Esophagus squamous epithelium (tissue), 5 donors: ENCODE measurements at regions not wholly inside any gene's neighbourhood (a gene's known extent, or its start where the extent isn't known, plus 50 kb on each side); places are given as distances from the start of the nearest gene placed in this dataset.
"Not testable (repeated sequence)": the region's sequence is repeated elsewhere in the genome, so short reads cannot be mapped to it uniquely, and the experiment has no call there.

Source experiments
- DNase-seq: peaks from one replicate; lab custom pipeline; 2025; lab: John Stamatoyannopoulos, UW
- H3K27ac ChIP-seq, 4 donors: fragments of 200-600 bp; sonication (generic); one replicate each; pipeline ENCODE4 v1.5.1; 2016 to 2019; ENCODE audit warnings: mild to moderate bottlenecking in 1 of 4
- H3K27me3 ChIP-seq, 4 donors: fragments of 200-600 bp; sonication (generic); 1 replicate in 3 of 4; 2 replicates in 1 of 4; pipeline versions ENCODE4 v1.5.1 to v1.6.0; 2017 to 2021; ENCODE audit warnings: antibody characterized with exemption in 1 of 4
- H3K36me3 ChIP-seq, 3 donors: fragments of 200-600 bp; sonication (generic); one replicate each; pipeline ENCODE4 v1.5.1; 2016 to 2019
- H3K4me1 ChIP-seq, 3 donors: fragments of 200-600 bp; sonication (generic); one replicate each; pipeline ENCODE4 v1.5.1; 2017 to 2019
- H3K4me3 ChIP-seq, 4 donors: fragments of 200-600 bp; sonication (generic); 1 replicate in 3 of 4; 2 replicates in 1 of 4; pipeline ENCODE4 v1.5.1; 2016 to 2019; ENCODE audit warnings: mild to moderate bottlenecking in 2 of 4, moderate library complexity in 1 of 4
- H3K9me3 ChIP-seq, 3 donors: fragments of 200-600 bp; sonication (generic); one replicate each; pipeline ENCODE4 v1.5.1; 2016 to 2019
- POLR2A ChIP-seq, 4 donors: fragments of 450-650 bp; IDR thresholded peaks; one replicate each; pipeline ENCODE4 v1.6.1; 2017; ENCODE audit warnings: antibody characterized with exemption in 4 of 4, mild to moderate bottlenecking in 4 of 4, moderate library complexity in 3 of 4
- WGBS, 2 donors: methylation state at CpG; one replicate each; pipeline ENCODE4 v1.1.5; 2018; 5-methylcytosine and 5-hydroxymethylcytosine counted together
- intact Hi-C: fragments of 100-400 bp; cut with DNase I; formaldehyde crosslinking; loops from one replicate; pipeline ENCODE4 v1.15.0; 2022
- TF ChIP-seq, protein P1 (sequence below), 6 experiments: fragments of 450-650 bp in 4 of 6; fragments of 200-600 bp in 2 of 6; sonication (generic) in 2 of 6; IDR thresholded peaks; one replicate each; pipeline ENCODE4 v1.5.1; 2016 to 2019; ENCODE audit warnings: antibody characterized with exemption in 6 of 6, mild to moderate bottlenecking in 4 of 6, moderate library complexity in 4 of 6
- donor health status: DM: yes; HTN: yes; CAD: no.

GRCh38 chr11:38718049-38718448 lies 2120.0 kb upstream of the RAG2 start:
- Histone ChIP-seq H3K4me3 (no peak overlapping the region), H3K36me3 (no peaks in the 10 kb centered on the region), H3K27me3 (no peaks in the 10 kb centered on the region), H3K4me1 (no peaks in the 10 kb centered on the region), H3K27ac (no peak overlapping the region), H3K9me3 (peaks cover 0 to 5% (median 3%) of the 10 kb centered on the region in 3 donors)
- intact Hi-C loops, result no loop called here
- no peak for DNase-seq
- WGBS, 2 donors, result 22 to 29% methylated on average over 2 of the region's 2 CpGs
- no peak for TF ChIP-seq POLR2A (IDR thresholded peaks at IDR 0.05)
- TF ChIP-seq, protein P1, sequence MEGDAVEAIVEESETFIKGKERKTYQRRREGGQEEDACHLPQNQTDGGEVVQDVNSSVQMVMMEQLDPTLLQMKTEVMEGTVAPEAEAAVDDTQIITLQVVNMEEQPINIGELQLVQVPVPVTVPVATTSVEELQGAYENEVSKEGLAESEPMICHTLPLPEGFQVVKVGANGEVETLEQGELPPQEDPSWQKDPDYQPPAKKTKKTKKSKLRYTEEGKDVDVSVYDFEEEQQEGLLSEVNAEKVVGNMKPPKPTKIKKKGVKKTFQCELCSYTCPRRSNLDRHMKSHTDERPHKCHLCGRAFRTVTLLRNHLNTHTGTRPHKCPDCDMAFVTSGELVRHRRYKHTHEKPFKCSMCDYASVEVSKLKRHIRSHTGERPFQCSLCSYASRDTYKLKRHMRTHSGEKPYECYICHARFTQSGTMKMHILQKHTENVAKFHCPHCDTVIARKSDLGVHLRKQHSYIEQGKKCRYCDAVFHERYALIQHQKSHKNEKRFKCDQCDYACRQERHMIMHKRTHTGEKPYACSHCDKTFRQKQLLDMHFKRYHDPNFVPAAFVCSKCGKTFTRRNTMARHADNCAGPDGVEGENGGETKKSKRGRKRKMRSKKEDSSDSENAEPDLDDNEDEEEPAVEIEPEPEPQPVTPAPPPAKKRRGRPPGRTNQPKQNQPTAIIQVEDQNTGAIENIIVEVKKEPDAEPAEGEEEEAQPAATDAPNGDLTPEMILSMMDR (IDR thresholded peaks at IDR 0.05), result no peak

DNA sequence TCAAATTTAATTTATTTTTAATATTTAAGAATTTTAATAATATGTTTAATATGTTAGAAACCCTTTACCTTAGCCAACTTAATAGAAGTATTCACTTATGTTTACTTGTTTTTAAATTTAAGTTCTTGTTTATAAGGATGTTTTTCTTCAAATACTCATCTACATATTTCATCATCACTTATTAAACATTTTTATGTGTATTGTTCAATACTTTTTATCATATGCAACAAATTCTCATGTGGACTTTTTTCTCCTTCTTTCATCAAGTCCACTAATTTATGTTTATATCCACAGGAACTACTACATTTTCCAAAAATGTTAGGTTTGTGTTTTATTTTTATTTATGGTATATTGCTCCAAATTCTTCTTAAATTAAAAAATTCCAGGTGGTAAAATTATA lies 2113.1 kb upstream of the RAG2 start:
- H3K4me3 ChIP-seq, result no peak overlapping the region
- H3K36me3 ChIP-seq, result no peaks in the 10 kb centered on the region
- no peak overlapping the region for H3K27ac ChIP-seq
- intact Hi-C loops, result no loop called here
- no peaks in the 10 kb centered on the region for H3K27me3 ChIP-seq
- no peak for TF ChIP-seq POLR2A (IDR thresholded peaks at IDR 0.05)
- TF ChIP-seq, protein P1 (IDR thresholded peaks at IDR 0.05), result no peak
- no peaks in the 10 kb centered on the region for H3K4me1 ChIP-seq
- no peak for DNase-seq
- H3K9me3 ChIP-seq, result no peaks in the 10 kb centered on the region

DNA sequence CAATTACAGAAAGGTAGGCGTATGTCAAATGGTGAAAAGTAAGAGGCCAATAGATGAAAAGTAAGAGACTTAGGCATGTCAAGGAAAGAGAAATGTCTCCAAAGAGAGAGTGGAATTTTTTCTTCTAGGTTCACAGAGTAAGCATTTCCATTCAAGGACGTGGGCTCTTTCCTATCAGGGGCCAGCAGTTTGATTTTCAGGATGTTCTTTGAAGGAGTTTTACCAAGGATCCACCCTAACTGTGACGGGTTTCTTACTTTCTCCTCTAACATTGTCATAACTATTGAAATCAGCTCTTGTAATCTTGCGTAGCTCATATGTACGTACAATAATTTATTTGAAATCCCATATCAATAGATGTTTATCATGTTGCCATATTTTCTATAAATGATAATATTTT lies 2112.2 kb upstream of the RAG2 start:
- 61 to 70% methylated on average over 5 of the region's 5 CpGs for WGBS, 2 donors
- Histone ChIP-seq H3K4me1 (no peaks in the 10 kb centered on the region), H3K4me3 (no peak overlapping the region), H3K27me3 (no peaks in the 10 kb centered on the region), H3K36me3 (no peaks in the 10 kb centered on the region), H3K9me3 (no peaks in the 10 kb centered on the region), H3K27ac (no peak overlapping the region)
- TF ChIP-seq POLR2A (IDR thresholded peaks at IDR 0.05), result no peak
- TF ChIP-seq, protein P1 (IDR thresholded peaks at IDR 0.05), result no peak
- DNase-seq, result no peak
- intact Hi-C loops, result no loop called here

GRCh38 chr11:38700111-38700510 lies 2102.1 kb upstream of the RAG2 start:
- DNase-seq, result no peak
- Histone ChIP-seq H3K4me1 (no peaks in the 10 kb centered on the region), H3K36me3 (no peaks in the 10 kb centered on the region), H3K9me3 (no peaks in the 10 kb centered on the region), H3K27ac (no peak overlapping the region), H3K4me3 (no peak overlapping the region), H3K27me3 (no peaks in the 10 kb centered on the region)
- TF ChIP-seq, protein P1 (IDR thresholded peaks at IDR 0.05), result no peak
- no peak for TF ChIP-seq POLR2A (IDR thresholded peaks at IDR 0.05)
- 37 to 52% methylated on average over 2 of the region's 2 CpGs for WGBS, 2 donors
- intact Hi-C loops, result no loop called here

DNA sequence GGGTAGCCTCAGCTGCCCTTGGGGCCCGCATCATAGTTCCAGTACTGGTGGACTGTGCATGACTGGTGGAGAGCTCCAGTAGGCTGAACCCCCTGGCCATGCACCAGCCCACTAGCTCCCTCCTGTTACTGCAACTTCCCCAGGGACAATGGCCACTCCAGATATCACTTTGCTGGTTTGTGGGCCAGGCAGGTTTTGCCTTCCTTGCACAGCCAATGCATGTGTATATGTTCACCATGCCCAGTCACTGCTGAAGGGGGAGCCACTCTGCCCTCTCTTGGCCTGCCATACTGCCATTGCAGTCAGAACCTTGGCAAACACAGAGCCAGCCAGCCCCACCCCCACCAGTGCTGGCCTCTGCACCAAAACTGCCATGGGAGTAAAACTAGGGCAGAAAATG lies 2095.3 kb upstream of the RAG2 start:
- Histone ChIP-seq H3K4me3 (no peak overlapping the region), H3K36me3 (no peaks in the 10 kb centered on the region), H3K27ac (no peak overlapping the region), H3K4me1 (no peaks in the 10 kb centered on the region), H3K9me3 (peaks cover 0 to 18% (median 6%) of the 10 kb centered on the region in 3 donors), H3K27me3 (no peaks in the 10 kb centered on the region)
- intact Hi-C loops, result no loop called here
- WGBS, 2 donors, result 83% methylated on average over 1 of the region's 1 CpG; no CpG with 5 or more reads in 1 of the 2 donors
- DNase-seq, result no peak
- TF ChIP-seq POLR2A (IDR thresholded peaks at IDR 0.05), result no peak
- TF ChIP-seq, protein P1 (IDR thresholded peaks at IDR 0.05), result no peak

DNA sequence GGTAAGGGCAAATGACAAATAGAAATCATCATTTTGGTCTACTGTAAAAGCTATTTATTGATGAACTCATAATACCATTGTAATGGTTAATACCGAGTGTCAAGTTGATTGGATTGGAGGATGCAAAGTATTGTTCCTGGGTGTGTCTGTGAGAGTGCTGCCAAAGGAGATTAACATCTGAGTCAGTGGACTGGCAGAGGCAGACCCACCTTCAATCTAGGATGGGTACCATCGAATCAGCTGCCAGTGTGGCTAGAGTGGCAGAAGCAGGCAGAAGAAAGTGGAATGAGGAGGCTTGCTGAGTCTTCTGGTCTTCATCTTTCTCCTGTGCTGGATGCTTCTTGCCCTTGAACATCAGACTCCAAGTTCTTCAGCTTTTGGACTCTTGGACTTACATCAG lies 2092.2 kb upstream of the RAG2 start:
- H3K9me3 ChIP-seq, result peaks cover 0 to 18% (median 6%) of the 10 kb centered on the region in 3 donors
- H3K27ac ChIP-seq, H3K4me1 ChIP-seq, DNase-seq, H3K27me3 ChIP-seq, H3K36me3 ChIP-seq, H3K4me3 ChIP-seq, intact Hi-C loops: not testable (repeated sequence)
- WGBS, 2 donors, result 43 to 44% methylated on average over 2 of the region's 2 CpGs
